ENCODE measurements at regions not wholly inside any gene's neighbourhood (a gene's known extent, or its start where the extent isn't known, plus 50 kb on each side); places are given as distances from the start of the nearest gene placed in this dataset.
A peak's percentile ranks its signal among the peaks of the same experiment; 100 is the strongest.

- DNase-seq = no peak
These were observed 516.9 kb upstream of the JAG1 start for GRCh38 chr20:11190741-11191140.

- DNase-seq = no peak
These were observed 518.3 kb upstream of the JAG1 start for GRCh38 chr20:11192106-11192505.

GRCh38 chr20:11193241-11193640 lies 519.4 kb upstream of the JAG1 start:
- DNase-seq = no peak

GRCh38 chr20:11195169-11195568 lies 521.4 kb upstream of the JAG1 start:
- no peak for DNase-seq

- DNase-seq = no peak
These were observed 522.2 kb upstream of the JAG1 start for GRCh38 chr20:11195899-11196558.

GRCh38 chr20:11197851-11198250 lies 524.1 kb upstream of the JAG1 start:
- no peak for DNase-seq

- no peak for DNase-seq
These were observed 526.6 kb upstream of the JAG1 start for GRCh38 chr20:11200423-11200822.

- DNase-seq = peak; percentile 50
These were observed 531.3 kb upstream of the JAG1 start for GRCh38 chr20:11204926-11205768.

- DNase-seq = no peak
These were observed 532.1 kb upstream of the JAG1 start for GRCh38 chr20:11205769-11206362.

GRCh38 chr20:11207749-11208502 lies 534.1 kb upstream of the JAG1 start:
- DNase-seq = no peak

- no peak for DNase-seq
These were observed 536.8 kb upstream of the JAG1 start for GRCh38 chr20:11210611-11211010.

GRCh38 chr20:11212272-11212671 lies 538.5 kb upstream of the JAG1 start:
- no peak for DNase-seq

GRCh38 chr20:11212902-11213301 lies 539.1 kb upstream of the JAG1 start:
- DNase-seq = no peak

GRCh38 chr20:11214256-11214840 lies 540.5 kb upstream of the JAG1 start:
- no peak for DNase-seq

- no peak for DNase-seq
These were observed 542.9 kb upstream of the JAG1 start for GRCh38 chr20:11216451-11217314.

- no peak for DNase-seq
These were observed 543.8 kb upstream of the JAG1 start for GRCh38 chr20:11217326-11218172.

- no peak for DNase-seq
These were observed 544.4 kb upstream of the JAG1 start for GRCh38 chr20:11218173-11218680.

- no peak for DNase-seq
These were observed 545.4 kb upstream of the JAG1 start for GRCh38 chr20:11219192-11219591.

GRCh38 chr20:11221046-11221445 lies 547.2 kb upstream of the JAG1 start:
- DNase-seq = no peak

GRCh38 chr20:11222243-11222642 lies 548.4 kb upstream of the JAG1 start:
- DNase-seq = no peak

GRCh38 chr20:11227602-11228001 lies 553.8 kb upstream of the JAG1 start:
- no peak for DNase-seq

Measured in left hindlimb (tissue), 1 donor.